Nephron progenitor cell (in vitro differentiated cells): ENCODE measurements at regions not wholly inside any gene's neighbourhood (a gene's known extent, or its start where the extent isn't known, plus 50 kb on each side); places are given as distances from the start of the nearest gene placed in this dataset.

Experiments
- DNase-seq: peaks from one replicate; pipeline ENCODE4 v3.0.0; 2021
- H3K27ac Mint-ChIP-seq: 2 replicates; pipeline ENCODE4 v1.8.0; 2021; ENCODE audit warnings: mild to moderate bottlenecking, moderate library complexity, mixed read lengths
- H3K27me3 Mint-ChIP-seq: 2 replicates; pipeline ENCODE4 v1.8.0; 2021; ENCODE audit warnings: mild to moderate bottlenecking, low read depth, mixed read lengths; ENCODE audit not compliant: poor library complexity
- H3K36me3 Mint-ChIP-seq: 2 replicates; pipeline ENCODE4 v1.8.0; 2021; ENCODE audit warnings: low read depth, mixed read lengths
- H3K4me1 Mint-ChIP-seq: 2 replicates; pipeline ENCODE4 v1.8.0; 2021; ENCODE audit warnings: mixed read lengths
- H3K4me3 Mint-ChIP-seq: 2 replicates; pipeline ENCODE4 v1.8.0; 2021; ENCODE audit warnings: mild to moderate bottlenecking, moderate library complexity, mixed read lengths
- H3K9me3 Mint-ChIP-seq: 2 replicates; pipeline ENCODE4 v1.8.0; 2021; ENCODE audit warnings: mild to moderate bottlenecking, moderate library complexity, mixed read lengths
- TF ChIP-seq, protein P1 (sequence below): fragments of 200-600 bp; sonication (generic); IDR thresholded peaks from 2 replicates; pipeline ENCODE4 v1.5.0; 2021; ENCODE audit warnings: antibody characterized with exemption

DNA sequence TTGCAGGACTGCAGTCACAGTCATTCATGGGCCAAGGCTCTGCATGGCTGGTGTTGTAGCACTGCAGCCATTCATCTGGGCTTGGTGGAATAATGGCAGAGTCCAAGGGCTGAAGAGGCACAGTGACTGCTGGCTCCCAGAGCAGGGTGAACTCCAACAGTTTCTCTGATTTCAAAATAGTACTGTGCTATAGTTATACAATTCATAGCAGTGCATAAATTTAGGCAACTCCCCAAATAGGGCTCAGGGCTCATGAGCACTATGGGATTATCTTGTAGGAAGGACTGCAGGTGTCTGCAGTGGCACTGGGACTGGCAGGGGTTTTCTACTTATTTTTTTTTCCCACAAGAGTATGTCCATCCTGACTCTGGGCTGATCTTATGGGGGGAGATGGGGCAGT, 642.5 kb upstream of the SGCD start:
- Mint-ChIP-seq H3K9me3 (peaks cover 38% of the 10 kb centered on the region), H3K27me3 (no peaks in the 10 kb centered on the region), H3K36me3 (no peaks in the 10 kb centered on the region), H3K4me3 (no peak overlapping the region), H3K4me1 (peaks cover 13% of the 10 kb centered on the region), H3K27ac (no peak overlapping the region)
- DNase-seq: no peak
- TF ChIP-seq, protein P1, sequence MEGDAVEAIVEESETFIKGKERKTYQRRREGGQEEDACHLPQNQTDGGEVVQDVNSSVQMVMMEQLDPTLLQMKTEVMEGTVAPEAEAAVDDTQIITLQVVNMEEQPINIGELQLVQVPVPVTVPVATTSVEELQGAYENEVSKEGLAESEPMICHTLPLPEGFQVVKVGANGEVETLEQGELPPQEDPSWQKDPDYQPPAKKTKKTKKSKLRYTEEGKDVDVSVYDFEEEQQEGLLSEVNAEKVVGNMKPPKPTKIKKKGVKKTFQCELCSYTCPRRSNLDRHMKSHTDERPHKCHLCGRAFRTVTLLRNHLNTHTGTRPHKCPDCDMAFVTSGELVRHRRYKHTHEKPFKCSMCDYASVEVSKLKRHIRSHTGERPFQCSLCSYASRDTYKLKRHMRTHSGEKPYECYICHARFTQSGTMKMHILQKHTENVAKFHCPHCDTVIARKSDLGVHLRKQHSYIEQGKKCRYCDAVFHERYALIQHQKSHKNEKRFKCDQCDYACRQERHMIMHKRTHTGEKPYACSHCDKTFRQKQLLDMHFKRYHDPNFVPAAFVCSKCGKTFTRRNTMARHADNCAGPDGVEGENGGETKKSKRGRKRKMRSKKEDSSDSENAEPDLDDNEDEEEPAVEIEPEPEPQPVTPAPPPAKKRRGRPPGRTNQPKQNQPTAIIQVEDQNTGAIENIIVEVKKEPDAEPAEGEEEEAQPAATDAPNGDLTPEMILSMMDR: no peak

DNA sequence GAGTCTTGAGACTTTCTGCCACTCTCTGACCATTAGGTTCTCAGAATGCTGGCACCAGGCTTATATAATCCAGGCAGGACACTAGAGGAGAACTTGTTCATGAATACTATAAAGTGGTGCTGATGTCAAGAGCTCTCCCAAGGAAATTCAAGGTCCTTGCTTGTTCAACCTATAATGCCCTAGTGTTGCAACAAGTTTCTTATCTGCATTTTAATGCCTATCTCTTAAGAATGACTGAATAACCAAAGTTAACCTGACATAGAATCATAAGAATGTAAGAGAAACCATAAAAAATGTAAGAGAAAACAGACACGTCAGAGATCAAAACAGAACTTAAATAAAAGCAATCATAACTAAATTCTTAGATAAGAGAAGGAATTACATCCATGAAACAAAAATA, 640.8 kb upstream of the SGCD start:
- Mint-ChIP-seq H3K4me1 (peaks cover 14% of the 10 kb centered on the region), H3K27me3 (no peaks in the 10 kb centered on the region), H3K9me3 (peaks cover 27% of the 10 kb centered on the region), H3K4me3 (no peak overlapping the region), H3K36me3 (no peaks in the 10 kb centered on the region), H3K27ac (no peak overlapping the region)
- TF ChIP-seq, protein P1: no peak
- no peak for DNase-seq

DNA sequence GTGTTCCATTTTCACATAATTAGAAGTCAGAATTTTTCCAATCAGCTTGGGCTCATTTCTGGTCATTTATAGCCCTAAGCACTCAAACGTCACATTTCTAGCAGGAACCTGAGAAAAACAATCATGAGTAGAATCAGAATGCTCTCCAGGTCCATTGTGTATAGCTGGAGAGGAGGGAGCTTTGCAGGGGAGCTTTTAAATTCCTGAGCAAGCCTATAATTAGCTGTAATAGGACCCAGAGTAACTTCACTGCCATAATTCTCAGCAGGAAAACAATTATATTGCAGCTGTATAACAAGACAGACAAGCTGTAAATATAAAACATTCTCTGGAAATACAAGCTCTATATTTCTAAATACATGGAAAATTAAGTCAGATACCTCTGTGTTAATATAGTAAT, 637.6 kb upstream of the SGCD start:
- Mint-ChIP-seq H3K36me3 (no peaks in the 10 kb centered on the region), H3K4me3 (no peak overlapping the region), H3K27me3 (no peaks in the 10 kb centered on the region), H3K9me3 (peaks cover 3% of the 10 kb centered on the region), H3K27ac (no peak overlapping the region), H3K4me1 (peaks cover 8% of the 10 kb centered on the region)
- DNase-seq: no peak
- TF ChIP-seq, protein P1: no peak

DNA sequence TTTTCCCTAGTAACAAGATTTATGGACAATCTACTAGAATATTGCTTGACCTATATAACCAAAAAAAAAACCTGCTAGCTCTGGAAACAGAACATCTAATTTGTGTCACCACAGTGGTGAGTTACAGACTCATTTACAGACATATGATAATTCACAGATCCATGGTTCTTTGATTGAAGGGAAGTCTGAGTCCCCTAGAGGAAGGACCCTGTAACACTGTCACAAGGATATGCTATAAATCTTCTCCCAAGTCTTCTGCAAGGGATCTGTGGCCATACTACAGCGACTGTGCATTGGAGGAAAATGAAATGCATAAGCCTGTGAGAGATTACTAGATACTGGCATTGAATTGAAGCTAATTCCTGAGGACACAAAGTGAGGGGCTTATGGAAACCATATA, 630.6 kb upstream of the SGCD start:
- Mint-ChIP-seq H3K4me1 (no peaks in the 10 kb centered on the region), H3K9me3 (no peaks in the 10 kb centered on the region), H3K4me3 (no peak overlapping the region), H3K36me3 (no peaks in the 10 kb centered on the region), H3K27me3 (peaks cover 9% of the 10 kb centered on the region), H3K27ac (no peak overlapping the region)
- TF ChIP-seq, protein P1: no peak
- DNase-seq: no peak

DNA sequence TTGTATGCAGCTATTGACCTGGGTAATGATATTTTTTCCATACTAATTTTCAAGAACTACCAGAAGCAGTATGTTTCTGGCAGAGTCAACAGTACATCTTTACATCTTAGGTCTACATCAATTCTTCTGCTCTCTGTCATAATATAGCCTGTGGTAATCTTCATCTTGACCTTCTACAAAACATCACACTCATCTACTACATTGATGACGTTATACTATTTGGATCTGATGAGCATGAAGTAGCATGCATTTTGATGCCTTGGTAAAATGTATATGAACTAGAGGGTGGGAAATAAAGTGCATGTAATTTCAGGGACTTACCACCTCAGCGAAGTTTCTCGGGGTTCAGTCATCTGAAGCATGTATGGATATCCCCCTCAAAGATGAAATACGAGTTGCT, 629.7 kb upstream of the SGCD start:
- TF ChIP-seq, protein P1: no peak
- peaks cover 9% of the 10 kb centered on the region for H3K27me3 Mint-ChIP-seq
- no peak overlapping the region for H3K27ac Mint-ChIP-seq
- H3K36me3 Mint-ChIP-seq: no peaks in the 10 kb centered on the region
- H3K9me3 Mint-ChIP-seq: no peaks in the 10 kb centered on the region
- H3K4me1 Mint-ChIP-seq: no peaks in the 10 kb centered on the region
- no peak for DNase-seq
- H3K4me3 Mint-ChIP-seq: no peak overlapping the region

DNA sequence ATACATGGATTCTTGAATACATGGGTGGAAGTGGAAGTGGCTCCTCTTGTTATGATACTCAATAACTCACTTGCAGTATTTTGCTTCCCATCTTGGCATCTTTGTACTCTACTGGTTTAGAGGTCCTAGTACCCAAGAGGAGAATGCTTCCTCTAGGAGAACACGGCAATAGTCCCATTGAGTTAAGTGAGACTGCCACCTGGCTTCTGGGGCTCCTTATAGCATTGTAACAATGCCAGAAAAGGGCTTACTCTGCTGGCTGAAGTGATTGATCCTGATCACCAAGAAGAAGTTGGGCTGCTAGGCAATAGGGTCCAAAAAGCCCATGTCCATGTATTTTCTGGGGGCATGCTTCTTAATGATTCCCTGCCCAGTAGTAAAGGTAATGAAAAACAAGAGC, 627.6 kb upstream of the SGCD start:
- TF ChIP-seq, protein P1: no peak
- no peaks in the 10 kb centered on the region for H3K36me3 Mint-ChIP-seq
- no peaks in the 10 kb centered on the region for H3K9me3 Mint-ChIP-seq
- peaks cover 12% of the 10 kb centered on the region for H3K27me3 Mint-ChIP-seq
- DNase-seq: no peak
- no peak overlapping the region for H3K4me3 Mint-ChIP-seq
- H3K4me1 Mint-ChIP-seq: no peaks in the 10 kb centered on the region
- H3K27ac Mint-ChIP-seq: no peak overlapping the region
